HCT116 (cell line): ENCODE measurements at regions not wholly inside any gene's neighbourhood (a gene's known extent, or its start where the extent isn't known, plus 50 kb on each side); places are given as distances from the start of the nearest gene placed in this dataset.

ENCODE experiments used
- ATAC-seq: fragments of 200-7000 bp; cut with Tn5 transposase; 2 replicates; pipeline ENCODE4 v1.9.1; 2020; ENCODE audit warnings: mild to moderate bottlenecking, moderate library complexity
- BruUV-seq: library from RNA; stranded (reverse); fragments of 400-500 nt; replicated peaks from 2 replicates; lab custom pipeline; 2021; lab: Mats Ljungman, UMichigan
- CTCF ChIA-PET: fragments of 300-600 bp; sonication (Branson Sonifier 250); formaldehyde crosslinking; loops from one replicate; lab custom pipeline; 2021; ENCODE audit warnings: antibody characterized with exemption; lab: Charles Lee
- POLR2A ChIA-PET: fragments of 300-600, 350-600 bp; sonication (Branson Sonifier 250); formaldehyde crosslinking; loops from one replicate; lab custom pipeline; 2021; ENCODE audit warnings: antibody characterized with exemption; lab: Charles Lee
- RAD21 ChIA-PET, 2 experiments: fragments of 300-600 bp; sonication (Branson Sonifier 250); formaldehyde crosslinking; loops; one replicate each; lab custom pipeline; 2023; ENCODE audit warnings: low total read pairs in 2 of 2; ENCODE audit not compliant: uncharacterized antibody in 2 of 2, unreplicated experiment in 2 of 2, low non-redundant PET in 1 of 2; lab: Charles Lee
- DNase-seq: peaks from one replicate; pipeline ENCODE4 v3.0.0-alpha.2; 2010; ENCODE audit warnings: low read depth, low spot score
- H2AFZ ChIP-seq: fragments of 200-600 bp; shearing (Covaris generic), sonication (generic); 2 replicates; pipeline ENCODE4 v1.6.1; 2017; ENCODE audit warnings: low read depth, mixed run types, mixed read lengths, antibody characterized with exemption, low read length; ENCODE audit not compliant: poor library complexity, severe bottlenecking
- H3K27ac ChIP-seq: 2 replicates; pipeline ENCODE4 v1.5.1; 2012; ENCODE audit warnings: low read depth, low read length
- H3K27me3 ChIP-seq: fragments of 200-600 bp; sonication (generic); 2 replicates; pipeline ENCODE4 v1.6.1; 2016; ENCODE audit warnings: mixed run types, low read length, mixed read lengths; ENCODE audit not compliant: insufficient read depth
- H3K36me3 ChIP-seq, 2 experiments: fragments of 200-500 bp in 1 of 2; fragments of 200-600 bp in 1 of 2; sonication (Bioruptor generic) in 1 of 2; sonication (generic) in 1 of 2; 2 replicates each; pipeline versions ENCODE4 v1.5.1 to v1.6.1; 2014 to 2016; ENCODE audit warnings: low read length in 2 of 2, inconsistent platforms in 1 of 2, mixed read lengths in 1 of 2, mixed run types in 1 of 2; ENCODE audit not compliant: insufficient read depth in 2 of 2, control insufficient read depth in 1 of 2
- H3K4me1 ChIP-seq, 2 experiments: fragments of 200-600 bp in 1 of 2; sonication (generic) in 1 of 2; 2 replicates each; pipeline versions ENCODE4 v1.5.1 to v1.6.1; 2012 to 2017; ENCODE audit warnings: low read length in 2 of 2, inconsistent platforms in 1 of 2, mild to moderate bottlenecking in 1 of 2, mixed read lengths in 1 of 2, mixed run types in 1 of 2, moderate library complexity in 1 of 2; ENCODE audit not compliant: insufficient read depth in 2 of 2, control insufficient read depth in 1 of 2
- H3K4me2 ChIP-seq: fragments of 200-600 bp; sonication (generic); 2 replicates; pipeline ENCODE4 v1.6.1; 2017; ENCODE audit warnings: mixed run types, low read length, mixed read lengths
- H3K4me3 ChIP-seq, 2 experiments: fragments of 200-600 bp in 1 of 2; sonication (generic) in 1 of 2; replicated peaks in 1 of 2; 2 replicates each; pipeline ENCODE4 v1.5.1; 2011 to 2016; ENCODE audit warnings: low read length in 2 of 2, control low read depth in 1 of 2, low read depth in 1 of 2, mild to moderate bottlenecking in 1 of 2, mixed read lengths in 1 of 2, mixed run types in 1 of 2
- H3K79me2 ChIP-seq: fragments of 200-600 bp; sonication (generic); 2 replicates; pipeline ENCODE4 v1.6.1; 2017; ENCODE audit warnings: mild to moderate bottlenecking, mixed run types, low read length, moderate library complexity, mixed read lengths; ENCODE audit not compliant: insufficient read depth
- H3K9ac ChIP-seq: fragments of 200-600 bp; sonication (generic); 2 replicates; pipeline ENCODE4 v1.6.1; 2016; ENCODE audit warnings: low read length, mixed read lengths
- H3K9me2 ChIP-seq: fragments of 200-600 bp; sonication (generic), shearing (Covaris generic); 2 replicates; pipeline ENCODE4 v1.6.1; 2017; ENCODE audit warnings: mixed run types, mild to moderate bottlenecking, moderate library complexity; ENCODE audit not compliant: insufficient read depth
- H3K9me3 ChIP-seq, 2 experiments: fragments of 200-500 bp in 1 of 2; fragments of 200-600 bp in 1 of 2; sonication (Bioruptor generic) in 1 of 2; sonication (generic) in 1 of 2; 2 replicates each; pipeline ENCODE4 v1.6.1; 2014 to 2017; ENCODE audit warnings: low read length in 2 of 2, mixed read lengths in 2 of 2, inconsistent platforms in 1 of 2, low read depth in 1 of 2, mild to moderate bottlenecking in 1 of 2, mixed run types in 1 of 2, moderate library complexity in 1 of 2; ENCODE audit not compliant: control insufficient read depth in 1 of 2, insufficient read depth in 1 of 2
- H4K20me1 ChIP-seq: fragments of 200-600 bp; sonication (generic), shearing (Covaris generic); 2 replicates; pipeline ENCODE4 v1.6.1; 2017; ENCODE audit warnings: mixed run types, mild to moderate bottlenecking, moderate library complexity; ENCODE audit not compliant: insufficient read depth
- CBX3 ChIP-seq: IDR thresholded peaks from 2 replicates; pipeline ENCODE4 v1.6.1; 2012; ENCODE audit warnings: low read depth
- CEBPB ChIP-seq: IDR thresholded peaks from 2 replicates; pipeline ENCODE4 v1.6.1; 2012; ENCODE audit warnings: low read depth
- EGR1 ChIP-seq: IDR thresholded peaks from 2 replicates; pipeline ENCODE4 v1.6.1; 2012; ENCODE audit warnings: low read depth
- ELF1 ChIP-seq: IDR thresholded peaks from 2 replicates; pipeline ENCODE4 v1.6.1; 2012; ENCODE audit warnings: low read depth, borderline replicate concordance
- EZH2 ChIP-seq: fragments of 200-600 bp; sonication (generic); IDR thresholded peaks from 2 replicates; pipeline ENCODE4 v1.6.1; 2017; ENCODE audit warnings: antibody characterized with exemption, mixed run types
- EZH2phosphoT487 ChIP-seq: fragments of 200-600 bp; IDR thresholded peaks from 2 replicates; pipeline ENCODE4 v1.6.1; 2018; ENCODE audit warnings: antibody characterized with exemption, borderline replicate concordance
- JUND ChIP-seq: IDR thresholded peaks from 2 replicates; pipeline ENCODE4 v1.6.1; 2012
- POLR2AphosphoS5 ChIP-seq: IDR thresholded peaks from 2 replicates; pipeline ENCODE4 v1.6.1; 2011; ENCODE audit warnings: mild to moderate bottlenecking, low read depth, low read length, moderate library complexity
- SP1 ChIP-seq: IDR thresholded peaks from 2 replicates; pipeline ENCODE4 v1.6.1; 2012; ENCODE audit warnings: low read depth
- SRF ChIP-seq: IDR thresholded peaks from 2 replicates; pipeline ENCODE4 v1.6.1; 2012; ENCODE audit warnings: low read depth
- ZFX ChIP-seq: fragments of 450-650 bp; IDR thresholded peaks from 2 replicates; pipeline ENCODE4 v1.6.1; 2017
- ZNF274 ChIP-seq: fragments of 200-500 bp; sonication (Bioruptor generic); IDR thresholded peaks from 2 replicates; pipeline ENCODE4 v1.6.1; 2014; ENCODE audit warnings: mild to moderate bottlenecking, low read depth, low read length, inconsistent platforms
- intact Hi-C: fragments of 100-400 bp; cut with micrococcal nuclease; formaldehyde crosslinking; loops from 2 replicates; pipeline ENCODE4 v1.10.0; 2022
- TF ChIP-seq, protein P1 (sequence below): IDR thresholded peaks from 2 replicates; pipeline ENCODE4 v1.6.1; 2012; ENCODE audit warnings: low read depth
- TF ChIP-seq, protein P2 (sequence below), 3 experiments: fragments of 200-600 bp in 1 of 3; sonication (generic) in 1 of 3; IDR thresholded peaks in 2 of 3; conservative IDR thresholded peaks in 1 of 3; 2 replicates each; pipeline ENCODE4 v1.5.1; 2012 to 2017; ENCODE audit warnings: low read depth in 2 of 3, low read length in 2 of 3, antibody characterized with exemption in 1 of 3, borderline replicate concordance in 1 of 3, control low read depth in 1 of 3, mild to moderate bottlenecking in 1 of 3, mixed read lengths in 1 of 3, mixed run types in 1 of 3, moderate library complexity in 1 of 3; ENCODE audit not compliant: insufficient read depth in 1 of 3
- TF ChIP-seq, protein P3 (sequence below): IDR thresholded peaks from 2 replicates; pipeline ENCODE4 v1.6.1; 2012
- TF ChIP-seq, protein P4 (sequence below): IDR thresholded peaks from 2 replicates; pipeline ENCODE4 v1.6.1; 2012

DNA sequence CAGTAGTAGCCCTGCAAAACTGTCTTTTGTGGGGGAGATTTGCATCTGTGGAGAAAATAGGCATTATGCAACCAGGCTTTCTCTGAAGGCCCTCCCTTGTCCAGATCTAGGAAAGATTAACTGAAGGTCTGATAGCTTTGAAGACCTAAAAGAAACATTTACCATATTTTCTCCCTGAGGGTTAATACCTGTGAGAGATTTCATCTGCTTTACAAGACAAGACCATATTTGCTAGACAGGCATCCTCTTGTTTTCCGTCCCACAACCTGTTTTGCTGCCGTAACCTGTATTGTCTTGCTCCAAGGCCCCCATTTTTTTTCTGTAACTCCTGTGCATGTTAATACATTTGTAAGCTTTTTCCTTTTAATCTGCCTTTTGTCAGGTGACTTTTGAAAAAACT is 1985.2 kb upstream of the CDH9 start (continued):
- TF ChIP-seq, protein P1, sequence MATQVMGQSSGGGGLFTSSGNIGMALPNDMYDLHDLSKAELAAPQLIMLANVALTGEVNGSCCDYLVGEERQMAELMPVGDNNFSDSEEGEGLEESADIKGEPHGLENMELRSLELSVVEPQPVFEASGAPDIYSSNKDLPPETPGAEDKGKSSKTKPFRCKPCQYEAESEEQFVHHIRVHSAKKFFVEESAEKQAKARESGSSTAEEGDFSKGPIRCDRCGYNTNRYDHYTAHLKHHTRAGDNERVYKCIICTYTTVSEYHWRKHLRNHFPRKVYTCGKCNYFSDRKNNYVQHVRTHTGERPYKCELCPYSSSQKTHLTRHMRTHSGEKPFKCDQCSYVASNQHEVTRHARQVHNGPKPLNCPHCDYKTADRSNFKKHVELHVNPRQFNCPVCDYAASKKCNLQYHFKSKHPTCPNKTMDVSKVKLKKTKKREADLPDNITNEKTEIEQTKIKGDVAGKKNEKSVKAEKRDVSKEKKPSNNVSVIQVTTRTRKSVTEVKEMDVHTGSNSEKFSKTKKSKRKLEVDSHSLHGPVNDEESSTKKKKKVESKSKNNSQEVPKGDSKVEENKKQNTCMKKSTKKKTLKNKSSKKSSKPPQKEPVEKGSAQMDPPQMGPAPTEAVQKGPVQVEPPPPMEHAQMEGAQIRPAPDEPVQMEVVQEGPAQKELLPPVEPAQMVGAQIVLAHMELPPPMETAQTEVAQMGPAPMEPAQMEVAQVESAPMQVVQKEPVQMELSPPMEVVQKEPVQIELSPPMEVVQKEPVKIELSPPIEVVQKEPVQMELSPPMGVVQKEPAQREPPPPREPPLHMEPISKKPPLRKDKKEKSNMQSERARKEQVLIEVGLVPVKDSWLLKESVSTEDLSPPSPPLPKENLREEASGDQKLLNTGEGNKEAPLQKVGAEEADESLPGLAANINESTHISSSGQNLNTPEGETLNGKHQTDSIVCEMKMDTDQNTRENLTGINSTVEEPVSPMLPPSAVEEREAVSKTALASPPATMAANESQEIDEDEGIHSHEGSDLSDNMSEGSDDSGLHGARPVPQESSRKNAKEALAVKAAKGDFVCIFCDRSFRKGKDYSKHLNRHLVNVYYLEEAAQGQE: no peak
- TF ChIP-seq EZH2: no peak
- TF ChIP-seq, protein P2, sequence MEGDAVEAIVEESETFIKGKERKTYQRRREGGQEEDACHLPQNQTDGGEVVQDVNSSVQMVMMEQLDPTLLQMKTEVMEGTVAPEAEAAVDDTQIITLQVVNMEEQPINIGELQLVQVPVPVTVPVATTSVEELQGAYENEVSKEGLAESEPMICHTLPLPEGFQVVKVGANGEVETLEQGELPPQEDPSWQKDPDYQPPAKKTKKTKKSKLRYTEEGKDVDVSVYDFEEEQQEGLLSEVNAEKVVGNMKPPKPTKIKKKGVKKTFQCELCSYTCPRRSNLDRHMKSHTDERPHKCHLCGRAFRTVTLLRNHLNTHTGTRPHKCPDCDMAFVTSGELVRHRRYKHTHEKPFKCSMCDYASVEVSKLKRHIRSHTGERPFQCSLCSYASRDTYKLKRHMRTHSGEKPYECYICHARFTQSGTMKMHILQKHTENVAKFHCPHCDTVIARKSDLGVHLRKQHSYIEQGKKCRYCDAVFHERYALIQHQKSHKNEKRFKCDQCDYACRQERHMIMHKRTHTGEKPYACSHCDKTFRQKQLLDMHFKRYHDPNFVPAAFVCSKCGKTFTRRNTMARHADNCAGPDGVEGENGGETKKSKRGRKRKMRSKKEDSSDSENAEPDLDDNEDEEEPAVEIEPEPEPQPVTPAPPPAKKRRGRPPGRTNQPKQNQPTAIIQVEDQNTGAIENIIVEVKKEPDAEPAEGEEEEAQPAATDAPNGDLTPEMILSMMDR (IDR thresholded peaks at IDR 0.05 in 2 of 3, conservative IDR thresholded peaks at IDR 0.05 in 1 of 3; ENCODE audit: borderline replicate concordance in 1 of 3, insufficient read depth in 1 of 3, low read depth in 2 of 3, low read length in 2 of 3): no peak
- TF ChIP-seq, protein P3, sequence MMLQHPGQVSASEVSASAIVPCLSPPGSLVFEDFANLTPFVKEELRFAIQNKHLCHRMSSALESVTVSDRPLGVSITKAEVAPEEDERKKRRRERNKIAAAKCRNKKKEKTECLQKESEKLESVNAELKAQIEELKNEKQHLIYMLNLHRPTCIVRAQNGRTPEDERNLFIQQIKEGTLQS: no peak
- TF ChIP-seq CEBPB: no peak
- no peak for TF ChIP-seq SRF
- no peak for TF ChIP-seq SP1
- no peak for TF ChIP-seq EZH2phosphoT487

DNA sequence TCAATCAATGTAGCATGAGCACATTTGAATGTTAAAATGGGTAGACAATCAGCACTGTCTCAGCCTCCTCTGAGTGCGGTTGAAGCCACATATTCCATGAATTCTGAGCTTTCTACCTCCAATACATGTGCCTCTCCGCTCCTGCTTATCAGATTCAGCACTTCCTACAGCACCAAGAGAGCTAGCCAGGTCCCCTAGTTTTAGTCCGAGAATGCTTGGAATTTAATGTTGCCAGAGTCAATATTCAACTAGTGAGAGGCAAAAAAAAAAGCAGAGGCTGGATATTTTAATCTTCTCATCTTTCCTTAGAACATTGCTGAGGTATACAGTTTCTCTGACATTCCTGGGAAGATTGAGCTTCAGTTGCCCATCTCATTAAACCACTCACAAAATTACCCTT is 1979.1 kb upstream of the CDH9 start:
- no peaks in the 10 kb centered on the region for H3K79me2 ChIP-seq
- H4K20me1 ChIP-seq: no peaks in the 10 kb centered on the region
- no peaks in the 10 kb centered on the region for H3K27me3 ChIP-seq
- H3K9me3 ChIP-seq: peaks cover 0 to 36% of the 10 kb centered on the region in 2 experiments; a peak in 2 of 4 replicates
- H3K4me2 ChIP-seq: no peak overlapping the region
- no peak for DNase-seq
- no peak overlapping the region for H3K9ac ChIP-seq
- H3K9me2 ChIP-seq: no peaks in the 10 kb centered on the region
- no peak overlapping the region for H2AFZ ChIP-seq
- TF ChIP-seq, protein P2 (IDR thresholded peaks at IDR 0.05 in 2 of 3, conservative IDR thresholded peaks at IDR 0.05 in 1 of 3; ENCODE audit: borderline replicate concordance in 1 of 3, insufficient read depth in 1 of 3, low read depth in 2 of 3, low read length in 2 of 3): no peak
- TF ChIP-seq CEBPB (no peak), POLR2AphosphoS5 (no peak), CBX3 (no peak), ZNF274 (no peak), EZH2phosphoT487 (no peak), EGR1 (no peak), ELF1 (no peak), ZFX (no peak), JUND (no peak)
- TF ChIP-seq, protein P4, sequence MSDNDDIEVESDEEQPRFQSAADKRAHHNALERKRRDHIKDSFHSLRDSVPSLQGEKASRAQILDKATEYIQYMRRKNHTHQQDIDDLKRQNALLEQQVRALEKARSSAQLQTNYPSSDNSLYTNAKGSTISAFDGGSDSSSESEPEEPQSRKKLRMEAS: no peak
- TF ChIP-seq, protein P3: no peak
- TF ChIP-seq, all 23 proteins: peak for 0
- Histone ChIP-seq H3K4me3 (no peak overlapping the region), H3K27ac (no peak overlapping the region), H3K36me3 (no peaks in the 10 kb centered on the region), H3K4me1 (no peaks in the 10 kb centered on the region)
- intact Hi-C loops: no loop called here
- BruUV-seq: no TSS peak
- ChIA-PET CTCF (no interaction called here), POLR2A (no interaction called here), RAD21 (no interaction called here)
- ATAC-seq: no peak
